Mucosa of descending colon (tissue), 3 donors: ENCODE measurements at regions not wholly inside any gene's neighbourhood (a gene's known extent, or its start where the extent isn't known, plus 50 kb on each side); places are given as distances from the start of the nearest gene placed in this dataset.

Source experiments
- ATAC-seq: fragments of 200-7000 bp; cut with Tn5 transposase; one replicate; pipeline ENCODE4 v1.9.1; 2020; ENCODE audit warnings: mild to moderate bottlenecking, moderate library complexity
- DNase-seq, 3 donors: peaks; one replicate each; pipeline ENCODE4 v3.0.0-alpha.2; 2020
- H3K36me3 ChIP-seq: fragments of 200-600 bp; one replicate; pipeline ENCODE4 v1.8.0; 2021; ENCODE audit warnings: low read depth, mild to moderate bottlenecking
- H3K4me1 ChIP-seq: fragments of 200-600 bp; one replicate; pipeline ENCODE4 v1.8.0; 2021; ENCODE audit warnings: low read depth, mild to moderate bottlenecking
- H3K4me3 ChIP-seq: fragments of 200-600 bp; one replicate; pipeline ENCODE4 v1.8.0; 2021; ENCODE audit warnings: mild to moderate bottlenecking
- H3K9me3 ChIP-seq: fragments of 200-600 bp; one replicate; pipeline ENCODE4 v1.8.0; 2021; ENCODE audit warnings: mild to moderate bottlenecking
- intact Hi-C, 2 donors: fragments of 100-400 bp; cut with DNase I in 1 of 2; cut with micrococcal nuclease in 1 of 2; formaldehyde crosslinking; loops; one replicate each; pipeline versions ENCODE4 v1.11.0 to v1.11.1; 2022; cut with DNase I, micrococcal nuclease
- TF ChIP-seq, protein P1 (sequence below): fragments of 200-600 bp; IDR thresholded peaks from one replicate; pipeline ENCODE4 v1.8.0; 2022; ENCODE audit warnings: antibody characterized with exemption, mild to moderate bottlenecking
- donor health status: DM: no; HTN: no; CAD: no; lungs with moderate emphysema.
- donor health status: DM: no; HTN: no; CAD: no.
- donor health status: DM: no; HTN: yes; CAD: no.

DNA sequence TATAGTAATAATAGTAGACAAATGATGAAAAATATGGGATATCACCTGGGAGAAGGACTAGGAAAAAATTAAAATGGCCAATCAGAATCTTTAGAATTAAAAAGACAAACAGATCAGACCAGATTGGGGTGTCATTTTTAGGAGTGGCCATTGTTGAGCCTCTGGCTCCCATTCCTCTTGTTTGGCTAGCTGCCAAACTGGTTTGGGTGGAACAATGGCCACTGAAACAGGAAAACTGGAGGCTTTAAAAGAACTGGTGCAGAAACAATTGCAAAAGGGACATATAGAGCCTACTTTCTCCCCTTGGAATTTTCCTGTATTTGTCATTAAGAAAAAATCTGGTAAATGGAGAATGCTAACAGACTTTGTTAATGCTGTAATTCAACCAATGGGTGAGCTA, 294.8 kb upstream of the DKK2 start:
- ATAC-seq (no peak), DNase-seq (no peak)
- intact Hi-C loops: no loop called here
- H3K4me3 ChIP-seq: no peak overlapping the region
- TF ChIP-seq, protein P1, sequence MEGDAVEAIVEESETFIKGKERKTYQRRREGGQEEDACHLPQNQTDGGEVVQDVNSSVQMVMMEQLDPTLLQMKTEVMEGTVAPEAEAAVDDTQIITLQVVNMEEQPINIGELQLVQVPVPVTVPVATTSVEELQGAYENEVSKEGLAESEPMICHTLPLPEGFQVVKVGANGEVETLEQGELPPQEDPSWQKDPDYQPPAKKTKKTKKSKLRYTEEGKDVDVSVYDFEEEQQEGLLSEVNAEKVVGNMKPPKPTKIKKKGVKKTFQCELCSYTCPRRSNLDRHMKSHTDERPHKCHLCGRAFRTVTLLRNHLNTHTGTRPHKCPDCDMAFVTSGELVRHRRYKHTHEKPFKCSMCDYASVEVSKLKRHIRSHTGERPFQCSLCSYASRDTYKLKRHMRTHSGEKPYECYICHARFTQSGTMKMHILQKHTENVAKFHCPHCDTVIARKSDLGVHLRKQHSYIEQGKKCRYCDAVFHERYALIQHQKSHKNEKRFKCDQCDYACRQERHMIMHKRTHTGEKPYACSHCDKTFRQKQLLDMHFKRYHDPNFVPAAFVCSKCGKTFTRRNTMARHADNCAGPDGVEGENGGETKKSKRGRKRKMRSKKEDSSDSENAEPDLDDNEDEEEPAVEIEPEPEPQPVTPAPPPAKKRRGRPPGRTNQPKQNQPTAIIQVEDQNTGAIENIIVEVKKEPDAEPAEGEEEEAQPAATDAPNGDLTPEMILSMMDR: no peak
- H3K4me1 ChIP-seq: no peaks in the 10 kb centered on the region
- no peaks in the 10 kb centered on the region for H3K36me3 ChIP-seq
- H3K9me3 ChIP-seq: peaks cover 7% of the 10 kb centered on the region

DNA sequence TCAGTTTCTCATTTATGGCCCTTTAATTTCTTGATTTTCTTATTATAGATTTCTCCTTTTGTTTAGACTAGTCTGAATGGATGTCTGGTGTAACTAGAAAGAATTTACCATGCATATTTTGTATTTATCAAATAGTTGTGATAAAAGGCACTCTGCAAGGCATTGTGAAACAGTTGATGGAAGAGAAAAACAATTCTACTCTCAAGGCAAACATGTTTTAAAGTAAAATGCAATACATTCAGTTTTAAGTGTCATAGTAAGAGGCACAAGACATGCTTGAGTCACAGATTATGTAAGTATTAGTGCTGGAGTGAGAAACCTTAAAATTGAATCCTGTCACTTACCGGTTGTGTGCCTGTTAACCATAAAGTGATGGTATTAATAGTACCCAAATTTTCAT, 283.3 kb upstream of the DKK2 start:
- intact Hi-C loops: no loop called here
- Histone ChIP-seq H3K36me3 (no peaks in the 10 kb centered on the region), H3K4me3 (no peak overlapping the region), H3K4me1 (no peaks in the 10 kb centered on the region), H3K9me3 (no peaks in the 10 kb centered on the region)
- DNase-seq (no peak), ATAC-seq (no peak)
- TF ChIP-seq, protein P1: no peak

DNA sequence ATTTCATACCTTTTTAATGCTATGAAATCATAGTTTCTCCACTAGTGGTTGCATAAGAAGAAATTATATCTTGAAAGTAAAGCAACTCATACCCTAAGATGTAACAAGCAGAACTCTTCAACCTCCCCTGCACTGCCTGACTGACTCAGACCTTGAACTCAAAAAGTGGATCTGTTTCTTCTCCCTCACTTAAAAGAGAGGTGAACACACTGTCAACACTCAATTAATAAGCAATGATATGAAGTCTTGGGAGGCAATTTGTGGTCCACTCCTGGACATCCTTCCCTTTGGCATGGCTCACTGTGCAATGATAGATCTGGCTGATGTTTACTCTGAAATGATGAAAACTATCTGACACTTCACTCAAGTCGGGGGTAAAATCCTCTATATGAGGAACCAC, 282.0 kb upstream of the DKK2 start:
- DNase-seq: no peak
- Histone ChIP-seq H3K4me1 (no peaks in the 10 kb centered on the region), H3K36me3 (no peaks in the 10 kb centered on the region), H3K9me3 (no peaks in the 10 kb centered on the region), H3K4me3 (no peak overlapping the region)
- no peak for ATAC-seq
- TF ChIP-seq, protein P1: no peak
- intact Hi-C loops: no loop called here

DNA sequence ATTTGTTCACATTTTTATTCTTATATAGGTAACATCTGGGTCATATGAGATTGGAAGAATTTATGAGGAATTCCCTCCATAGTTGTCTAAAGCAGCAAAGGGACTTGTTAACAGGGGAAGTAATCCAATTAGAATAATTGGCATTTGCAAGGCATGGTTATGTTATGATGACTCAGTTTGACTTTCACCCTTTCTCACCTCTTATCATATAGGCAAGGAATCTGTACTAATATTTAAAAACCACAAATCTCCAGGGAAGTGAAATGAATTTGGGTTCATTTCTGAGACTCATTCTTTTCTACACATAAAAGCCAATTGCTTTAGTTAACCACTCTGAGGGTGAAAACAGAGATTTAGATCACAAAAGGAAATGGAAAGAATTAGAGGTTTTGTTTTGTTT, 281.5 kb upstream of the DKK2 start:
- intact Hi-C loops: no loop called here
- H3K36me3 ChIP-seq: no peaks in the 10 kb centered on the region
- ATAC-seq (no peak), DNase-seq (no peak)
- no peaks in the 10 kb centered on the region for H3K4me1 ChIP-seq
- H3K4me3 ChIP-seq: no peak overlapping the region
- H3K9me3 ChIP-seq: no peaks in the 10 kb centered on the region
- TF ChIP-seq, protein P1: no peak

DNA sequence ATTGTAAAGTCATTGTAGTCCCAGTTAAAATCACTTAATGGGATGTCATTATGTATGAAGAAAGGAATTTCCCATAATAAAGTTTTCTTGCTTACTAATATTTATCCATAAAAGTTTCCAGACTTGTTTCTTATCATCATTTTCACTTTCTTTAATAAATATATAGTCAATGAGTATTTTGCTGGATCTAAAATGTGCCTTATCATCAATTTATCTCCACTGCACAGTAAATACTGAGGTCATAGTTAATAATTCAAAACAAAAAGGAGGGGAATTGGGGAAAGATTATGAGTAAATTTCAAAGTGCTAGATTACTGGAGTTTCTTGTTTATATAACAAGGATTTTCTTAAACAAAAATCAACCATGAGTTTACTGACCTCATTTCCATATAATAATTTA, 279.5 kb upstream of the DKK2 start:
- Histone ChIP-seq H3K36me3 (no peaks in the 10 kb centered on the region), H3K4me1 (no peaks in the 10 kb centered on the region), H3K9me3 (no peaks in the 10 kb centered on the region), H3K4me3 (no peak overlapping the region)
- intact Hi-C loops: no loop called here
- TF ChIP-seq, protein P1: no peak
- ATAC-seq (no peak), DNase-seq (no peak)

DNA sequence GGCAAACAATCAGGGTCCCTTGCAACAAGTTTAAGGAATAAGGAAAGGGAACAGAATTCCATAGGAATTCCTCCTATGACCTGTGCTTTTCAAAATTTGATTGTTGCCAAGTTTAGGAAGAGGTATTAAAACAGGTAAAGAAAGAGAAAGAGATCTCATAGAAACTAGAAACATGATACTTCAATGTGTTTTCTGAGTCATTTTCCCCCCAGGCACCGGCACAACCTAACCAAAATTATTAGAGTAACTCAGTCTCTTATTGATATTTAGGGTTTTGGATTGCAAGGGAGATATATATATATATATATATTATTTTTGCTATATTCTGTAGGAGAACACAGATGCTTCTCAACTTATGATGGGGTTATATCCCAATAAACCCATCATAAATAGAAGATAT, 278.0 kb upstream of the DKK2 start:
- TF ChIP-seq, protein P1: no peak
- Histone ChIP-seq H3K36me3 (no peaks in the 10 kb centered on the region), H3K4me3 (no peak overlapping the region), H3K9me3 (no peaks in the 10 kb centered on the region), H3K4me1 (no peaks in the 10 kb centered on the region)
- ATAC-seq (no peak), DNase-seq (no peak)
- intact Hi-C loops: no loop called here
